ENCODE measurements at regions not wholly inside any gene's neighbourhood (a gene's known extent, or its start where the extent isn't known, plus 50 kb on each side); places are given as distances from the start of the nearest gene placed in this dataset.

DNA sequence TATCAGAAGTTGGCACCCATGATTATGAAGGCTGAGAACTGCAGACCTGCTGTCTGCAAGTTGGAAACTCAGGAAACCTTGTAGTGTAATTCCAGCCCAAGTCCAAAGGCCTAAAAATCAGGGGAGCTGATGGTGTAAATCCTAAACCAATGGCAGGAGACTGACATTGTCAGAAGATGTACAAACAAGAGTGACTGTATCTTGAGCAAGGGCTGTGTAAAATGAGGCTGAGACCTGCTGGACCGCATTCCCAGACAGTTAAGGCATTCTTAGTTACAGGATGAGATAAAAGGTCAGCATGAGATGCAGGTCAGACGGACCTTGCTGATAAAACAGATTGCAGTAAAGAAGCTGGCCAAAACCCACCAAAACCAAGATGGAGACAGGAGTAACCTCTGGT, 147.7 kb downstream of the COG6 start:
- no peak for TF ChIP-seq POLR2A (IDR thresholded peaks at IDR 0.05)
- TF ChIP-seq, protein P1, sequence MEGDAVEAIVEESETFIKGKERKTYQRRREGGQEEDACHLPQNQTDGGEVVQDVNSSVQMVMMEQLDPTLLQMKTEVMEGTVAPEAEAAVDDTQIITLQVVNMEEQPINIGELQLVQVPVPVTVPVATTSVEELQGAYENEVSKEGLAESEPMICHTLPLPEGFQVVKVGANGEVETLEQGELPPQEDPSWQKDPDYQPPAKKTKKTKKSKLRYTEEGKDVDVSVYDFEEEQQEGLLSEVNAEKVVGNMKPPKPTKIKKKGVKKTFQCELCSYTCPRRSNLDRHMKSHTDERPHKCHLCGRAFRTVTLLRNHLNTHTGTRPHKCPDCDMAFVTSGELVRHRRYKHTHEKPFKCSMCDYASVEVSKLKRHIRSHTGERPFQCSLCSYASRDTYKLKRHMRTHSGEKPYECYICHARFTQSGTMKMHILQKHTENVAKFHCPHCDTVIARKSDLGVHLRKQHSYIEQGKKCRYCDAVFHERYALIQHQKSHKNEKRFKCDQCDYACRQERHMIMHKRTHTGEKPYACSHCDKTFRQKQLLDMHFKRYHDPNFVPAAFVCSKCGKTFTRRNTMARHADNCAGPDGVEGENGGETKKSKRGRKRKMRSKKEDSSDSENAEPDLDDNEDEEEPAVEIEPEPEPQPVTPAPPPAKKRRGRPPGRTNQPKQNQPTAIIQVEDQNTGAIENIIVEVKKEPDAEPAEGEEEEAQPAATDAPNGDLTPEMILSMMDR (IDR thresholded peaks at IDR 0.05 in 8 of 11, conservative IDR thresholded peaks at IDR 0.05 in 3 of 11): no peak
- no peak for TF ChIP-seq POLR2AphosphoS5 (IDR thresholded peaks at IDR 0.05)
